ENCODE measurements at regions not wholly inside any gene's neighbourhood (a gene's known extent, or its start where the extent isn't known, plus 50 kb on each side); places are given as distances from the start of the nearest gene placed in this dataset.

- Histone ChIP-seq H2BK5ac (ENCODE audit: low read depth, low read length, poor library complexity) (no peak overlapping the region), H4K91ac (ENCODE audit: low read depth, low read length) (no peak overlapping the region), H3K79me2 (ENCODE audit: control insufficient read depth, insufficient read depth, low read length, poor library complexity) (no peaks in the 10 kb centered on the region), H3K4me1 (ENCODE audit: control insufficient read depth in 1 of 2, insufficient read depth in 2 of 2, low read length in 2 of 2) (peaks cover 14% of the 10 kb centered on the region in 2 experiments), H3K27ac (ENCODE audit: low read depth, low read length) (no peak overlapping the region), H2BK12ac (ENCODE audit: low read length) (no peak overlapping the region), H3K9ac (ENCODE audit: low read length) (no peak overlapping the region), H3K27me3 (ENCODE audit: insufficient read depth, low read length) (no peaks in the 10 kb centered on the region), H3K4ac (ENCODE audit: low read depth, low read length) (no peak overlapping the region), H3K36me3 (ENCODE audit: control insufficient read depth in 1 of 2, insufficient read depth in 2 of 2, low read length in 2 of 2) (no peaks in the 10 kb centered on the region), H4K8ac (ENCODE audit: low read depth, low read length) (no peak overlapping the region), H2AFZ (ENCODE audit: insufficient read depth, low read length, poor library complexity) (no peak overlapping the region), H2BK120ac (ENCODE audit: insufficient read depth, low read length, poor library complexity) (no peak overlapping the region), H4K12ac (ENCODE audit: low read depth, low read length) (no peak overlapping the region), H3K4me2 (ENCODE audit: low read length) (no peak overlapping the region), H3K9me3 (ENCODE audit: insufficient read depth, low read depth, low read length) (no peaks in the 10 kb centered on the region), H3K79me1 (ENCODE audit: low read length) (peaks cover 13% of the 10 kb centered on the region), H3K18ac (ENCODE audit: low read length) (no peak overlapping the region), H2AK5ac (ENCODE audit: low read length) (no peak overlapping the region), H3K23ac (ENCODE audit: low read length) (no peak overlapping the region), H3K14ac (ENCODE audit: low read length) (no peak overlapping the region), H3K4me3 (ENCODE audit: low read depth, low read length) (no peak overlapping the region)
- no CpG with 5 or more reads among the region's 4 CpGs for WGBS (ENCODE audit: extremely low coverage, insufficient coverage, insufficient read length)
- no peak for DNase-seq
Measured at GRCh38 chr3:23754215-23754614, 51.5 kb upstream of the UBE2E1 start.

All from trophoblast cell (in vitro differentiated cells and primary cell).